ENCODE measurements at regions not wholly inside any gene's neighbourhood (a gene's known extent, or its start where the extent isn't known, plus 50 kb on each side); places are given as distances from the start of the nearest gene placed in this dataset.
"Not testable (repeated sequence)": the region's sequence is repeated elsewhere in the genome, so short reads cannot be mapped to it uniquely, and the experiment has no call there.

- no peaks in the 10 kb centered on the region for H3K27me3 ChIP-seq (ENCODE audit: control insufficient read depth, insufficient read depth)
- intact Hi-C loops (cut with DNase I): no loop called here
- H3K4me1 ChIP-seq (ENCODE audit: control insufficient read depth, insufficient read depth, low read length): no peaks in the 10 kb centered on the region
- 65% methylated on average over 9 of the region's 9 CpGs for WGBS
- DNase-seq (no peak), ATAC-seq (no peak)
- no peak overlapping the region for H3K4me3 ChIP-seq (ENCODE audit: low read length)
- no peak overlapping the region for H3K27ac ChIP-seq (ENCODE audit: low read length)
- H3K9me3 ChIP-seq (ENCODE audit: control insufficient read depth, low read length): no peaks in the 10 kb centered on the region
Observed at GRCh38 chr3:87674397-87675161, 384.2 kb downstream of the CGGBP1 start.

GRCh38 chr3:87673132-87673531 is 385.7 kb downstream of the CGGBP1 start:
- 80% methylated on average over 4 of the region's 4 CpGs for WGBS
- Histone ChIP-seq H3K27ac (ENCODE audit: low read length) (no peak overlapping the region), H3K4me1 (ENCODE audit: control insufficient read depth, insufficient read depth, low read length) (no peaks in the 10 kb centered on the region), H3K9me3 (ENCODE audit: control insufficient read depth, low read length) (no peaks in the 10 kb centered on the region), H3K27me3 (ENCODE audit: control insufficient read depth, insufficient read depth) (no peaks in the 10 kb centered on the region), H3K4me3 (ENCODE audit: low read length) (no peak overlapping the region)
- intact Hi-C loops (cut with DNase I): no loop called here
- no peak for ATAC-seq
- no peak for DNase-seq

- no peak for ATAC-seq
- H3K27ac ChIP-seq (ENCODE audit: low read length): no peak overlapping the region
- H3K9me3 ChIP-seq (ENCODE audit: control insufficient read depth, low read length): no peaks in the 10 kb centered on the region
- H3K4me3 ChIP-seq (ENCODE audit: low read length): no peak overlapping the region
- intact Hi-C loops (cut with DNase I): no loop called here
- H3K27me3 ChIP-seq (ENCODE audit: control insufficient read depth, insufficient read depth): no peaks in the 10 kb centered on the region
- H3K4me1 ChIP-seq (ENCODE audit: control insufficient read depth, insufficient read depth, low read length): no peaks in the 10 kb centered on the region
- no peak for DNase-seq
- 91% methylated on average over 2 of the region's 2 CpGs for WGBS
Observed at GRCh38 chr3:87654184-87654583, 377.8 kb upstream of the POU1F1 start.

GRCh38 chr3:87653138-87653537 is 376.8 kb upstream of the POU1F1 start:
- H3K9me3 ChIP-seq (ENCODE audit: control insufficient read depth, low read length); H3K27ac ChIP-seq (ENCODE audit: low read length); ATAC-seq; intact Hi-C loops (cut with DNase I); DNase-seq; H3K27me3 ChIP-seq (ENCODE audit: control insufficient read depth, insufficient read depth); H3K4me3 ChIP-seq (ENCODE audit: low read length); H3K4me1 ChIP-seq (ENCODE audit: control insufficient read depth, insufficient read depth, low read length): not testable (repeated sequence)
- 72% methylated on average over 3 of the region's 3 CpGs for WGBS

GRCh38 chr3:87634426-87634825 is 358.0 kb upstream of the POU1F1 start:
- DNase-seq: no peak
- WGBS: 49% methylated on average over 1 of the region's 1 CpG
- H3K4me1 ChIP-seq (ENCODE audit: control insufficient read depth, insufficient read depth, low read length): no peaks in the 10 kb centered on the region
- intact Hi-C loops (cut with DNase I): no loop called here
- H3K9me3 ChIP-seq (ENCODE audit: control insufficient read depth, low read length): no peaks in the 10 kb centered on the region
- H3K27ac ChIP-seq (ENCODE audit: low read length): no peak overlapping the region
- H3K4me3 ChIP-seq (ENCODE audit: low read length): no peak overlapping the region
- no peak for ATAC-seq
- no peaks in the 10 kb centered on the region for H3K27me3 ChIP-seq (ENCODE audit: control insufficient read depth, insufficient read depth)

- no peaks in the 10 kb centered on the region for H3K9me3 ChIP-seq (ENCODE audit: control insufficient read depth, low read length)
- H3K27ac ChIP-seq (ENCODE audit: low read length): no peak overlapping the region
- 54% methylated on average over 4 of the region's 4 CpGs for whole genome bisulfite sequencing
- no peak for ATAC-seq
- DNase-seq: no peak
- intact Hi-C loops (cut with DNase I): no loop called here
- H3K4me1 ChIP-seq (ENCODE audit: control insufficient read depth, insufficient read depth, low read length): no peaks in the 10 kb centered on the region
- H3K4me3 ChIP-seq (ENCODE audit: low read length): no peak overlapping the region
- no peaks in the 10 kb centered on the region for H3K27me3 ChIP-seq (ENCODE audit: control insufficient read depth, insufficient read depth)
Observed at GRCh38 chr3:87627316-87627715, 350.9 kb upstream of the POU1F1 start.

GRCh38 chr3:87626546-87626945 is 350.2 kb upstream of the POU1F1 start:
- H3K9me3 ChIP-seq (ENCODE audit: control insufficient read depth, low read length): no peaks in the 10 kb centered on the region
- H3K4me3 ChIP-seq (ENCODE audit: low read length): no peak overlapping the region
- no peaks in the 10 kb centered on the region for H3K27me3 ChIP-seq (ENCODE audit: control insufficient read depth, insufficient read depth)
- ATAC-seq (no peak), DNase-seq (no peak)
- 76% methylated on average over 1 of the region's 1 CpG for WGBS
- H3K27ac ChIP-seq (ENCODE audit: low read length): no peak overlapping the region
- no peaks in the 10 kb centered on the region for H3K4me1 ChIP-seq (ENCODE audit: control insufficient read depth, insufficient read depth, low read length)
- intact Hi-C loops (cut with DNase I): no loop called here

GRCh38 chr3:87625876-87626275 is 349.5 kb upstream of the POU1F1 start:
- Histone ChIP-seq H3K27ac (ENCODE audit: low read length) (no peak overlapping the region), H3K4me1 (ENCODE audit: control insufficient read depth, insufficient read depth, low read length) (no peaks in the 10 kb centered on the region), H3K4me3 (ENCODE audit: low read length) (no peak overlapping the region), H3K9me3 (ENCODE audit: control insufficient read depth, low read length) (no peaks in the 10 kb centered on the region), H3K27me3 (ENCODE audit: control insufficient read depth, insufficient read depth) (no peaks in the 10 kb centered on the region)
- DNase-seq: no peak
- no peak for ATAC-seq
- intact Hi-C loops (cut with DNase I): no loop called here
- 81% methylated on average over 2 of the region's 2 CpGs for WGBS

- Histone ChIP-seq H3K4me1 (ENCODE audit: control insufficient read depth, insufficient read depth, low read length) (no peaks in the 10 kb centered on the region), H3K27me3 (ENCODE audit: control insufficient read depth, insufficient read depth) (no peaks in the 10 kb centered on the region), H3K4me3 (ENCODE audit: low read length) (no peak overlapping the region), H3K9me3 (ENCODE audit: control insufficient read depth, low read length) (no peaks in the 10 kb centered on the region), H3K27ac (ENCODE audit: low read length) (no peak overlapping the region)
- 68% methylated on average over 2 of the region's 2 CpGs for WGBS
- intact Hi-C loops (cut with DNase I): no loop called here
- ATAC-seq (no peak), DNase-seq (no peak)
Observed at GRCh38 chr3:87624860-87625259, 348.5 kb upstream of the POU1F1 start.

- Histone ChIP-seq H3K27me3 (ENCODE audit: control insufficient read depth, insufficient read depth) (no peaks in the 10 kb centered on the region), H3K4me3 (ENCODE audit: low read length) (no peak overlapping the region), H3K27ac (ENCODE audit: low read length) (no peak overlapping the region), H3K9me3 (ENCODE audit: control insufficient read depth, low read length) (no peaks in the 10 kb centered on the region), H3K4me1 (ENCODE audit: control insufficient read depth, insufficient read depth, low read length) (no peaks in the 10 kb centered on the region)
- intact Hi-C loops (cut with DNase I): no loop called here
- ATAC-seq: no peak
- 54% methylated on average over 1 of the region's 1 CpG for WGBS
- DNase-seq: no peak
Observed at GRCh38 chr3:87621667-87622066, 345.3 kb upstream of the POU1F1 start.

GRCh38 chr3:87615506-87615905 is 339.1 kb upstream of the POU1F1 start:
- H3K4me3 ChIP-seq (ENCODE audit: low read length): no peak overlapping the region
- H3K9me3 ChIP-seq (ENCODE audit: control insufficient read depth, low read length): no peaks in the 10 kb centered on the region
- no peaks in the 10 kb centered on the region for H3K27me3 ChIP-seq (ENCODE audit: control insufficient read depth, insufficient read depth)
- ATAC-seq: no peak
- no peak for DNase-seq
- H3K27ac ChIP-seq (ENCODE audit: low read length): no peak overlapping the region
- intact Hi-C loops (cut with DNase I): no loop called here
- H3K4me1 ChIP-seq (ENCODE audit: control insufficient read depth, insufficient read depth, low read length): no peaks in the 10 kb centered on the region
- WGBS: 60% methylated on average over 4 of the region's 4 CpGs

GRCh38 chr3:87614998-87615397 is 338.6 kb upstream of the POU1F1 start:
- 91% methylated on average over 4 of the region's 4 CpGs for WGBS
- Histone ChIP-seq H3K9me3 (ENCODE audit: control insufficient read depth, low read length) (no peaks in the 10 kb centered on the region), H3K27me3 (ENCODE audit: control insufficient read depth, insufficient read depth) (no peaks in the 10 kb centered on the region), H3K27ac (ENCODE audit: low read length) (no peak overlapping the region), H3K4me3 (ENCODE audit: low read length) (no peak overlapping the region), H3K4me1 (ENCODE audit: control insufficient read depth, insufficient read depth, low read length) (no peaks in the 10 kb centered on the region)
- DNase-seq (no peak), ATAC-seq (no peak)
- intact Hi-C loops (cut with DNase I): no loop called here
